Gastroesophageal sphincter (tissue), 4 donors: ENCODE measurements at regions not wholly inside any gene's neighbourhood (a gene's known extent, or its start where the extent isn't known, plus 50 kb on each side); places are given as distances from the start of the nearest gene placed in this dataset.
"Not testable (repeated sequence)": the region's sequence is repeated elsewhere in the genome, so short reads cannot be mapped to it uniquely, and the experiment has no call there.

Source experiments
- ATAC-seq: fragments of 150-250 bp; one replicate; pipeline ENCODE4 v1.9.1; 2016; ENCODE audit warnings: mild to moderate bottlenecking, moderate library complexity
- H3K27ac ChIP-seq, 4 donors: fragments of 200-600 bp; sonication (generic) in 3 of 4; 1 replicate in 3 of 4; 2 replicates in 1 of 4; pipeline ENCODE4 v1.5.1; 2016 to 2019
- H3K27me3 ChIP-seq: fragments of 200-600 bp; sonication (generic); one replicate; pipeline ENCODE4 v1.5.1; 2019
- H3K36me3 ChIP-seq, 2 donors: fragments of 200-600 bp; sonication (generic); one replicate each; pipeline ENCODE4 v1.5.1; 2019; ENCODE audit warnings: control low read depth in 1 of 2
- H3K4me1 ChIP-seq, 3 donors: fragments of 200-600 bp; sonication (generic); 1 replicate in 2 of 3; 2 replicates in 1 of 3; pipeline ENCODE4 v1.5.1; 2016 to 2019; ENCODE audit warnings: control low read depth in 2 of 3
- H3K4me3 ChIP-seq, 2 donors: fragments of 200-600 bp; sonication (generic); one replicate each; pipeline ENCODE4 v1.5.1; 2019; ENCODE audit warnings: mild to moderate bottlenecking in 1 of 2, moderate library complexity in 1 of 2
- H3K9me3 ChIP-seq, 3 donors: fragments of 200-600 bp; sonication (generic); one replicate each; pipeline ENCODE4 v1.5.1; 2017 to 2019; ENCODE audit warnings: control low read depth in 2 of 3
- CTCF ChIP-seq, 4 experiments: fragments of 200-600 bp in 2 of 4; fragments of 450-650 bp in 2 of 4; sonication (generic) in 1 of 4; IDR thresholded peaks; one replicate each; pipeline ENCODE4 v1.5.1; 2017 to 2019; ENCODE audit warnings: antibody characterized with exemption in 4 of 4, mild to moderate bottlenecking in 2 of 4, moderate library complexity in 2 of 4
- EP300 ChIP-seq: sonication (generic); formaldehyde crosslinking; IDR thresholded peaks from one replicate; pipeline ENCODE4 v1.6.1; 2017; ENCODE audit warnings: antibody characterized with exemption, mild to moderate bottlenecking
- POLR2A ChIP-seq, 2 donors: fragments of 450-650 bp; IDR thresholded peaks; one replicate each; pipeline ENCODE4 v1.6.1; 2017; ENCODE audit warnings: antibody characterized with exemption in 2 of 2, mild to moderate bottlenecking in 2 of 2, moderate library complexity in 1 of 2
- POLR2AphosphoS5 ChIP-seq: sonication (generic); formaldehyde crosslinking; IDR thresholded peaks from one replicate; pipeline ENCODE4 v1.6.1; 2017; ENCODE audit warnings: antibody characterized with exemption
- WGBS, 2 donors: methylation state at CpG; one replicate each; pipeline ENCODE4 v1.1.5; 2018; ENCODE audit warnings: low coverage in 1 of 2; 5-methylcytosine and 5-hydroxymethylcytosine counted together

- ATAC-seq: no peak
Measured at GRCh38 chr7:153701678-153702077, 350.5 kb upstream of the DPP6 start.

GRCh38 chr7:153723892-153724291 lies 328.3 kb upstream of the DPP6 start:
- WGBS, 2 donors: no CpG with 5 or more reads among the region's 2 CpGs
- H3K27ac ChIP-seq, H3K9me3 ChIP-seq, H3K36me3 ChIP-seq, ATAC-seq, H3K27me3 ChIP-seq, H3K4me3 ChIP-seq, H3K4me1 ChIP-seq: not testable (repeated sequence)

More at GRCh38 chr7:153701678-153702077, 350.5 kb upstream of the DPP6 start:
- no peak overlapping the region for H3K4me3 ChIP-seq
- TF ChIP-seq CTCF (IDR thresholded peaks at IDR 0.05) (no peak), POLR2A (IDR thresholded peaks at IDR 0.05) (no peak), POLR2AphosphoS5 (no peak), EP300 (no peak)
- no peaks in the 10 kb centered on the region for H3K36me3 ChIP-seq
- no peaks in the 10 kb centered on the region for H3K4me1 ChIP-seq
- no peaks in the 10 kb centered on the region for H3K27me3 ChIP-seq
- H3K9me3 ChIP-seq: peaks cover 0 to 5% (median 0%) of the 10 kb centered on the region in 3 donors
- no peak overlapping the region for H3K27ac ChIP-seq

GRCh38 chr7:153731504-153731903 lies 320.7 kb upstream of the DPP6 start:
- H3K36me3 ChIP-seq, H3K27me3 ChIP-seq, H3K9me3 ChIP-seq, H3K27ac ChIP-seq, H3K4me1 ChIP-seq, ATAC-seq, H3K4me3 ChIP-seq: not testable (repeated sequence)
- 71% methylated on average over 4 of the region's 7 CpGs; no CpG with 5 or more reads in 1 of the 2 donors for WGBS, 2 donors

GRCh38 chr7:153743434-153743833 lies 308.8 kb upstream of the DPP6 start:
- H3K4me3 ChIP-seq, H3K9me3 ChIP-seq, H3K27ac ChIP-seq, H3K36me3 ChIP-seq, ATAC-seq, H3K4me1 ChIP-seq, H3K27me3 ChIP-seq: not testable (repeated sequence)
- WGBS, 2 donors: 56 to 84% methylated on average over 2 of the region's 2 CpGs

- TF ChIP-seq CTCF (IDR thresholded peaks at IDR 0.05): peak in 1 of 4 experiments; percentile 32
- not testable (repeated sequence) for H3K36me3 ChIP-seq, H3K27me3 ChIP-seq, H3K9me3 ChIP-seq, H3K4me1 ChIP-seq
- ATAC-seq: peak; percentile 94
- WGBS, 2 donors: 1 to 20% methylated on average over 2 to 10 of the region's 21 CpGs
- peak overlapping the region; percentile 54 to 69 (median 62) for H3K27ac ChIP-seq
- peak overlapping the region; percentile 52 for H3K4me3 ChIP-seq
Measured at GRCh38 chr7:153747969-153748368, 304.2 kb upstream of the DPP6 start.

GRCh38 chr7:153748885-153749284 lies 303.3 kb upstream of the DPP6 start:
- H3K27me3 ChIP-seq, ATAC-seq, H3K36me3 ChIP-seq, H3K4me1 ChIP-seq, H3K9me3 ChIP-seq: not testable (repeated sequence)
- H3K4me3 ChIP-seq: peak overlapping the region; percentile 52 to 97
- H3K27ac ChIP-seq: peak overlapping the region in 3 of 4 donors; percentile 51 to 54 (median 53)
- WGBS, 2 donors: no CpG with 5 or more reads among the region's 25 CpGs

- H3K27me3 ChIP-seq, H3K4me3 ChIP-seq, H3K36me3 ChIP-seq, H3K27ac ChIP-seq, ATAC-seq, H3K4me1 ChIP-seq, H3K9me3 ChIP-seq: not testable (repeated sequence)
- WGBS, 2 donors: 91 to 100% methylated on average over 3 of the region's 3 CpGs
Measured at GRCh38 chr7:153765869-153766268, 286.3 kb upstream of the DPP6 start.

GRCh38 chr7:153766926-153767325 lies 285.3 kb upstream of the DPP6 start:
- not testable (repeated sequence) for H3K9me3 ChIP-seq, H3K4me3 ChIP-seq, H3K4me1 ChIP-seq, ATAC-seq, H3K27ac ChIP-seq, H3K27me3 ChIP-seq, H3K36me3 ChIP-seq
- WGBS, 2 donors: 70 to 86% methylated on average over 1 of the region's 1 CpG
